CD4-positive, alpha-beta T cell treated with Interleukin-17A for 4 hours (primary cell): ENCODE measurements at regions not wholly inside any gene's neighbourhood (a gene's known extent, or its start where the extent isn't known, plus 50 kb on each side); places are given as distances from the start of the nearest gene placed in this dataset.
"Not testable (repeated sequence)": the region's sequence is repeated elsewhere in the genome, so short reads cannot be mapped to it uniquely, and the experiment has no call there.

Experiments used
- DNase-seq: peaks from one replicate; pipeline ENCODE4 v3.0.0-alpha.2; 2020; ENCODE audit warnings: mixed read lengths

GRCh38 chr16:85225721-85226120 lies 113.4 kb upstream of the CIBAR2 start:
- DNase-seq = no peak

- no peak for DNase-seq
Observed at GRCh38 chr16:85227084-85227945, 115.0 kb upstream of the CIBAR2 start.

GRCh38 chr16:85227946-85228862 lies 115.9 kb upstream of the CIBAR2 start:
- DNase-seq = no peak

GRCh38 chr16:85228970-85229430 lies 116.7 kb upstream of the CIBAR2 start:
- no peak for DNase-seq

GRCh38 chr16:85229869-85230462 lies 117.7 kb upstream of the CIBAR2 start:
- no peak for DNase-seq

- DNase-seq = not testable (repeated sequence)
Observed at GRCh38 chr16:85230764-85231383, 118.6 kb upstream of the CIBAR2 start.

GRCh38 chr16:85231959-85232358 lies 119.7 kb upstream of the CIBAR2 start:
- no peak for DNase-seq

- no peak for DNase-seq
Observed at GRCh38 chr16:85232369-85233142, 120.3 kb upstream of the CIBAR2 start.

GRCh38 chr16:85233516-85233915 lies 121.2 kb upstream of the CIBAR2 start:
- no peak for DNase-seq

- DNase-seq = no peak
Observed at GRCh38 chr16:85234310-85235204, 122.3 kb upstream of the CIBAR2 start.

- DNase-seq = no peak
Observed at GRCh38 chr16:85235991-85236817, 123.9 kb upstream of the CIBAR2 start.

GRCh38 chr16:85236818-85237150 lies 124.5 kb upstream of the CIBAR2 start:
- no peak for DNase-seq

GRCh38 chr16:85237817-85238216 lies 125.5 kb upstream of the CIBAR2 start:
- DNase-seq = no peak

GRCh38 chr16:85238233-85238647 lies 126.0 kb upstream of the CIBAR2 start:
- no peak for DNase-seq

- DNase-seq = no peak
Observed at GRCh38 chr16:85239239-85239638, 127.0 kb upstream of the CIBAR2 start.

GRCh38 chr16:85239871-85240270 lies 127.6 kb upstream of the CIBAR2 start:
- DNase-seq = no peak

- DNase-seq = no peak
Observed at GRCh38 chr16:85240982-85241924, 129.0 kb upstream of the CIBAR2 start.

GRCh38 chr16:85242140-85242539 lies 129.9 kb upstream of the CIBAR2 start:
- DNase-seq = no peak

GRCh38 chr16:85243308-85243707 lies 131.0 kb upstream of the CIBAR2 start:
- DNase-seq = no peak
